Renal pelvis (tissue), 1 donor: ENCODE measurements at regions not wholly inside any gene's neighbourhood (a gene's known extent, or its start where the extent isn't known, plus 50 kb on each side); places are given as distances from the start of the nearest gene placed in this dataset.

Experiments used
- DNase-seq: peaks from one replicate; pipeline ENCODE4 v3.0.0-alpha.2; 2013

DNA sequence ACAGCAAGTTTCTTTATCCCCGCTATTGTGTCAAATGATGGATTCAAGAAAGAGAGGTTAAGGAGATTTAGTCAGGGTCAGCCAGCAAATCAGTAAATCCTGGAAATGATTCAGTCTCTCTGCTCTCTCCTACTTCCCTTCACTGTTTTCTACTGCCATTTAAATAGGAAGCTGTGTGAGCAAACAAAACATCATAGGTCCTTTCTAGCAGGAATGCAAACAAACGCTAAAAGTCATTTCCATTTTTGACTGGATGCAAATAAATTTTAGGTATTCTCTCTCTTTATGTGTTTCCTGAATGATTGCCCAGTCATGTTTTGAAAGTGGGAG lies 299.4 kb upstream of the RORA start:
- peak; percentile 43 for DNase-seq

DNA sequence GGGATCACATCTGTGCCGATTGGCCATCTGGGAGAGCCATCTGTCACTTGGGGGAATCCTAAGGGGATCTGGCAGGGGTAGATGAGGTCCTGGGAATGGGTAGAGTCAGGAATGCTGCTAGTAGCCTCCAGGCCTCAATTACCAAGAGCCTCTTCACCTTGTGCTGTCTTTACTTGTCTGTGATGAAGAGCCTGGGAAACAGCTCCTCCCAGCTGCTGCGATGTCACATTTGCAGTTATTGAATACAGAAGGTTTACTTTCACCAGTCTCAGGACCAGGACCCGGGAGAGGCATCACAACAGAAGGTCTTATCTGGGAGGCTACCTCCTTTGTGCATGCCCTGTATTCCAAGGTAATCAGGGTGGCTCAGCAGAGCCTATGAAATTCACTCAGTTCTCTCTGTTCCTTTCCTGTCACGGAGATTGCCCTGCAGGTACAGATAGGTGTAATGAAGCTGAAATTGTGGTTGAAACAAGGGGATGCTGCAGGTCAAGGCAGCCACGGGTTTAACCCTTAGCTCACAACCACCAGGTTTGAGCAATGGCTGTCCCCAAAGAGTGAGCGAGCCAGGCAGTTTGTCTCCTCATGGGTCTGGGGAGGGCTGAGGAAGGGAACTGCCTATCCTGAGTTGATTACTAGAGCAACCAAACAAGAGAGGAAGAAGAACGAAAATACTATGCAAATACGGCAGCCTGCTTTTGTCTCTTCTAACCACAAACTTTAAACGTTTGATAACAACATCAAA lies 298.9 kb upstream of the RORA start:
- DNase-seq, result no peak

DNA sequence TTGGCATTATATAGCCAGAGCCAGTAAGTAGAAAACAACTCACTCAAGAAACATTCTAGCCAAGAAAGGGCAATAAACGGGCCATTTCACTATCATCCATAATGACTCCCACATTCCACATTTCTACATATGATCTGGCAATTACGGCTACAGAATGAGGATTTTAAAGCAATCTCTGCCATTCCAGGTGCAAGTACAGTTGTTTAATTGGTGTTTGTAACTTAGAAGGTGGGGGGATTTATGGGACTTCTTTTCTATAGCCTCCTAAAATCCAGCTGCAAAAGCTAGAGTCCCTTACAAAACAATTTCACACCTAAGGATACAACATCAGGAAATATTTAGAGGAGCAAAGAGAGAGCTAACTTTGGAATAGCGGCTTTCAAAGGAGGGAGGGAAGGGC lies 295.4 kb upstream of the RORA start:
- DNase-seq, result no peak

DNA sequence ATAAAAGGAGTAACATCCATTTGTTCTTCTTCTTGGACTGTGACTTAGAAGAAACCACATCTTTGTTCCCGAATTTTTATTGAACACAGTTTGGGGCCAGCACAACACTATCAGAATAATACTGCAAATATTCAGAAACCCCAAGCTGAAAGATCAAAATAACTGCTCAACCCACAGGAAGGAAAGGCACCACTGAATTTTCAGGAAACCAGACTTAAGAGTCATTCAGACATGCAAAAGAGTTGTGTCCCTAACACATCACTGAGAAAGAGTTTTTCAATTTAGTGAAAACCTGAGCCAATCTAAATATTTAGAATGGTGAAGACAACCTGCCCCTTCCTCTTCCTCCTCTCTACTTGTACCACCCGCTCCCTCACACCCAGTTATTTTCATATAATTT lies 295.0 kb upstream of the RORA start:
- no peak for DNase-seq

DNA sequence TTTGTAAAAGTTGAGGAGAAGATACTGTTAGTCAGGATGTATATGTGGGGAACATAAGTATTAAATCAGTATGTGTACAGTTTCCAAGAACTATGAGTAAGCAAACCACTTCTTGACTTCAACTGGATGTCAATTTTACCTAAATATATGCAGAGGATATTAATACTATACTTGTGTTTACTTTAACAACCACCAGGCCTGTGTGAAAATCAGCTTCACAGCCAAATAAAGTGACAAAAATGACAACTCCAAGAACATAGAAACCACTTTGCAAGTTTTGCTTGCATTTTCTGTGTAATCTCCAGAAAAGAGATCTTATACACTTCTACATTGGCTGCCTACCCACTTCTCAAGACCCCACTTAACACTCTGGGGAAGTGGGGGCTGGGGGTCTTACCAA lies 293.3 kb upstream of the RORA start:
- no peak for DNase-seq

DNA sequence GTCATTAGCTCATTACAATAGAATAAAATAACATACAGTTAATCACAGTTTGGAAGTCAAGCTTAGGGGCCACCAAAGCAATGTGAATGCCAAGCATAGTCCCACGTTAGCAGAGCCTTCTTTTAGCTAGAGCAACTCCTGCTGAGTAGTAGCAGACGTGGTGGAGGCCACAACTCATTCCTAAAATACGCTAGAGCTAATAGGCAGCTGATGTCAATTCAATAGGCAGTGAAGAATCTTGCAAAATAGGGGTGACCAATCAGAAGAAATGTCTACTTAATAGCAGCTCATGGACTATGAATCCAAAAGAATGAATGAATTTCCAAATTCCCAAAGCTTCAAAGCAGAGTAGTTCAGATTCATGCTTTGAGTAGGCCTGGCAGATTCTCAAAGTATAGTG lies 292.9 kb upstream of the RORA start:
- DNase-seq, result no peak

DNA sequence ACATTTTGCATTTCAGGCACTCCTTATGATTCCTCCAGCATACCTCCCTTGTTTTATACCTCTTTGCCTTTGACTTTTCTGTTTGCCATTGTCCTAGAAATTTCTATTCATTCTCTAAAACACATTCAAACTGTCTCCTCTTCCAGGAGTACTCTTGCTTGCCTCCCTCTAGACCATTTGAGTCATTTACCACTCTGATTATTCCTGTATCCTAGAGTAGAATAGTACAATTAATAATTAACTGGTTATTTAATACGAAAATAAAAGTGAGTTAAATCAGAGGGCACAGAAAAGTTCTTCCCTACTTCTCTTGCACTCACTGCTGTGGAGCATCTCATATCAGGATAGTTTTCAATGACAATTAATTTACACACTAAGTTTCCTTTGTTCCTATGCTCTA lies 290.2 kb upstream of the RORA start:
- DNase-seq, result no peak

DNA sequence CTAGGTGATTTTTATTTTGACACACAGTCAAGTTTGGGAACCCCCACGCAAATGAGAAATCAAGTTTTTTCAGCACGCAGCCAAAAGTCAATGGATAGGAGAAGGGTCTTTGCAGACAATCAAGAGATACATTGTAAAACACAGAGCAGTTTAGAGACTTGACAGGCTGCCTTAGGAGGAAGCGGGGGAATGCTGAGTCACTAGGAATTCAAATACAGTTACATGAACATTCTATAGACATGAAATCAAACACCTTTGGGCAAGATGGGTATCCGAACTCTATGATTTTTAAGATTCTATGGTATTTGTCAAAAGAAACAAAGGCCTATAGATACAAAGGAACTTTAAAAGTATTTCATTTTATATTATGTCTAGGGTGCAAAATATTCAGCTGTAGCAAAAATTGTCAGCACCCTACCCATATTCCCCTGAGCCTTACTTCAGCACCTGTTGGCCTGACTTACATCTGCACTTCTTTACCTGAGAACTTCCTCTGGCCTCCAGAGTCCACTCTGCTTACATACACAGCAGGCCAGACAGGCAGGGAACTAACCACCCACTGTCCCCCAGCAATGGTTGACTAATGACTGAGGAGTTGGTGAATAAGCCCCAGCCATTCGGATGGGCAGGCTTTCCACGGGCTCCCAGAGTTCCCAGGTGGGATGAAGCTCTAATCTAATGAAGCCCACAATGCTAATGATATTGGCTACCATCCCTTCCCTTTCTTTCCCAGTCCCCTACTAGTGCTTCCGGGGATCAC lies 289.3 kb upstream of the RORA start:
- DNase-seq, result no peak

DNA sequence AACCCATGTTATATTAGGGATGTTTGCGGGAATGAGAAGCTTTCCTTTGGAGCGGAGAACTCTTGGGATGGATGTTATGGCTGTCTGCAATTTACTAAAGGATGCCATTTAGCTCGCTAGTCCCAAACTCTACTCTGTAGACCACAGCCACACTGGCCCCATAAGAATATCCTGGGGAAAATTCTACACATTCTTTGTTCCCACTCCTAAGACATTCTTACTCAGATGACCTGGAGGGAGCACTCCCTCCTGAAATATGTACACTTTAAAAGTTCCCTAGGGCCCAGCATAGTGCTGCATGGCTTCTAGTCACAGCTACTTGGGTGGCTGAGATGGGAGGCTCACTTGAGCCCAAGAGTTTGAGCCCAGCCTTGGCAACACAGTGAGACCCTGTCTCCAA lies 288.7 kb upstream of the RORA start:
- DNase-seq, result no peak

DNA sequence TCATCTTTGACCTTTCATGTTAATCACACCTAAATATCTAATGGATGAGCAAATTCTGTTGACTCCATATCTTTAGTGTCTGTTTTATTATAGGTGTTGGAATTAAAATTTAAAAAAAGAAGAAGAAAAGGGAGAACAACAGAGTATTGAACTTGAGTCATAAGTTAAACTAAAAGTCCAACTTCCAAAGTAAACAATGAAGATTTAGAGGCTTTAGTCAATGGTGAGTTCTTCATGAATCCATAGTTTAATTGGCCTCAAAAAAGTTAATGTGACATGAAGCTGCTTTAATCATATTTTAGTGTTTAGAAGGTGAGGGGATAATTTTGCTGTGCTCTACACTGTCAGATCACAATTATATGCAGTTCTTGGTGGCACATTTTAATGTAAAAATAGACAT lies 288.2 kb upstream of the RORA start:
- DNase-seq, result no peak

DNA sequence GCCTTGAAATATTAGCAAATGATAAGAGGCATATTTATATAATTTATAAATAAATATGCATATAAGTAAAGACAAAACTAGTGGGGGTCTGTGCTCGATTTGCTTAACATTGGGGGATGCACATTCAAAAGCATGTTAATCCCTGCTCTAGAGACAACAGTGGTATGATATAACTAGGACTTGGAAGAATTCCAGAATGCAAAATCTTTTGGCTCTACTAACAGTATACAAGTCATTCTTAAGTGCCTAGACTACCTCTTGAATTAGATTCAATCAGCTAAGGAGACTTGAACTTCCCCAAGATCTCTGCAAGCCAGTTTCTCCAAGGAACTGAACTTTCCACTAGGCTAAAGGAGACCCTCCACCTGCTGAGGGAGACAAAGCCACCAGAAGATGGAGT lies 282.7 kb upstream of the RORA start:
- DNase-seq, result no peak

DNA sequence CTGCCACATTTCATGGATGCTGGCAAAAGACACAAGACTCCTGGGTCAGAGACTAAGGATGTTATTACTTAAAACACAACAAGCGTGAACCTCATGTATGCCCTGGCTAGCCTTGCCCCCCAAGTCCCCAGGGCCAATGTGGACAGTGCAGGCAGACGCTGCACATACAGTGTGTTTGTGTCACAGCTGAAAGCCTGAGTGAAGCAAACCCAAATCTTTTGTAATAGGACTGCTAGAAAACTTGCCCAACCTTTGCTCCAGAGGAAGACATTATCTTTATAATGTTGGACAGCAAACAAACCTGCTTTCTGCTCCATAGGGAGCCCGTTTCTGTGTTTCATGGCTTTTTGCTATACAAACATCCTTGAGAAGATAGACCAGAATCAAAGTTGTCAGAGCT lies 282.0 kb upstream of the RORA start:
- DNase-seq, result no peak

DNA sequence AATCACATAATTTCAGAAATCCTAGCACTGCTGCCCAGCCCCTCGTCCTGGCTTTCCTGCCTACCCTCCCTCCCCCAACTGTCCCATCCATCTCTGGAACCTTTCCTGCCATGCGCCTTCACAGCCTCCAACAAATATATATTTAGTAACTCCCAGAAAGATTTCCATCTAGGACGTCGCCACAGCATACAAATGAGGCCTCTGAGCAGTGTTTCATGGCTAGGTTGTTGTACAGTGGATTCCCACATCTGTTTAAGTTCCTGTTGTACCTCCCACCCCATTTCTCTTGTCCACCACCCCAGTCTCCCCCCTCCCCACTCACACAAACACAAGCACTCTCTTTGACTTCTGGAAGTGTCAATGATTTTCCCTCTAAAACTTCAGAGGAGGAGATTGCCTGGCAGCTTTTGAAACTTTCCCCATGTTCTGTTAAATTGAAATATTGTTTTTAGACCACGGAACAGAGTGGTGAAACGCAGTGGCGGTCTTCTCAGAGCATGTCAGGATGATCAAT lies 280.3 kb upstream of the RORA start:
- no peak for DNase-seq

DNA sequence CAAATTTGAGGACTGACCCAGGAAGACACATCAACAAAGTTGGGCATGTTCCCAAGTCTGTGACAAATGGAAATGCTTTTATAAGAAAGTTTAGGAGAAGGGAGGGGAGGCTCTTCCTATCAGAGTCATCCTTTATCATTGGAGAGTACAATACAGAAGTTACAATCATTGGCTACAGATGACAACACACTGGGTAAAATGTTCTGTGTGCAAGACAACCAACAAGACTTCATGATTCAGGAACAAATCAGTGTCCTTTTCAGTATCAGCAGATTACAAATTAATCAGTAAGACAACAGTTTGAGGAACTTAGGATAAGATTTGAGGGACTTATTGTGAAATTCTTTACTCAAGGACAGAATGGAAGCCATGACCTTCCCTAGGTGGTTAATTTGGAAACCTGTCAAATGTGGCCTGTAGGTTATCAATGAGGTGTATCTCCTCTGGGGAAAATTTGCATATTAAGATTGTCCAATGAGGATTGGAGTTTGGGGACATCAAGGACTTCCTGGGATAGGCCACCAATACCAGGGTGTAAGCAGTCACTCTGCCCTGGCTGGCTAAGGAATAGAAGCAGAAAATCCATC lies 274.4 kb upstream of the RORA start:
- no peak for DNase-seq

DNA sequence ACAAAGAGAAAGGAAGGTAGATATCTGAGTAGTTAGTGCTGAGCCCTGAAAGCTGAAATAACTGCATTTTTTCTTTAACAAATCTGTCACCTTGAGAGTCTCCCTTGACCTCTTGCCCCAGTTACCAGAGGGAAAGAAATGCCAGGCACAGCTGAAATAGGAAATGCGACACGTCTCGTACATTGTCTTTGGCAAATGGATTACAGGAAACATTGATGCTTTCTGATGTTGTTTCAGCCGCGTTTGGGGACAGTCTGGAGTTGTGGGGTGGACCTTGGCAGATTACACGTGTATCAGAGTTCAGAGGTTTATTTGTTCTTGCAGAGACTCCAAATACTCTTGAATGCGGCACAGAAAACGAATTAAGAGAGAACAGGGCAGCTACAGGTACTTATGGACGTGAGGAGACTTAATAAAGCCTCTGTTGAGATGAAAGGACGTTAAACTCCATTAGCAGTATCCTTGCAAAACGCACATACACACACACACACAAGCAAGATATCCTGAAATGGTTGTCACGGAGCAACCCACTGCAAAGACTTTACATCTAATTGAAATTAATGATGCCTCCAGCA lies 272.8 kb upstream of the RORA start:
- DNase-seq, result no peak

DNA sequence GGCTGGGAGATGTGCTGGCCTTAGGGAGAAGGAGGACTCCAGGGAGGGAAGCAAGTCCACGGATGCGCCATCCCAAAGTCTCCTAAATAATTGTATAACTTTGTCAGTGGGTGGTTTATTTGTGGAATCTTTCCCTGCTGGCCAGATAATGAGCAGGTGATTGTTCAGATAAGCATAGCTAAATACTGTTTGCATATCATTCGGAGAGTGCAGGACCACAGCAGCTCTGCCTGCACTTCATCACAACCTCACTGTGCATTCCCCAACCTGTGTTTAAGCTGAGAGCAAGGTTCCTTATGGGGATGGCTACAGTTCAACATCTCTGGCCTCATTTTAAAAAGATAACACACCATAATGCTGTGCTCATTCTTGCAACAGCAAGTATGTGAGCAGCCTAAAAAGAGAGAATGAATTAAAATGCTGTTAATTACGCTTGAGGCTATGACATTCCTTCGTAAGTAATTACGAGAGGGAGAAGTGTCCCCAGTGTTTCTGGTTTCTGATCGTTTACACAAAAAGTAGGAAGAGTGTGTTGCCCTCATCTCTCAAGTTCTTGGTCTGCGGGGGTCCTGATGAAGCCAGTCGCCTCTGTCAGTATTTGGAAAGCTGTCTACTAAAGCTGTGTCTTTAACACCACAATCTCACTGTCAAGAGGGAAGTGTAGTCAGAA lies 272.0 kb upstream of the RORA start:
- DNase-seq, result no peak

DNA sequence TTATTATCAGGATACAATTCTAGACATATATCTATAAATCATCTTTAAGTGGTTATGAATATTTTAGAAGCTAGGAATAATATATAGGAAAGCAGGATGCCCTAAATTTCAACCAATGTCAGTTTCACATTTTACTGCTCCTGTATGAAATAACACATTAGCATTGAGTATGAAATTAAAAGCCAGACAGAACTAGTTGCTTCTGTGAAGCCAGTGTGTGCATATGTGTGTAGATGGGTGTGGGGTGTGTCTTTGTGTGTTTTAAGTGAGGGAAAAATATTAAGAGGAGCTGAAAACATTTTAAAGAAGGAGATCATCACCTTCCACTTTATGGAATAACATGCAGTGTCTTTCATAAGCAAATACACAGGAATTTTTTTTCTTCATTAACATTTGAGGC lies 271.4 kb upstream of the RORA start:
- no peak for DNase-seq

DNA sequence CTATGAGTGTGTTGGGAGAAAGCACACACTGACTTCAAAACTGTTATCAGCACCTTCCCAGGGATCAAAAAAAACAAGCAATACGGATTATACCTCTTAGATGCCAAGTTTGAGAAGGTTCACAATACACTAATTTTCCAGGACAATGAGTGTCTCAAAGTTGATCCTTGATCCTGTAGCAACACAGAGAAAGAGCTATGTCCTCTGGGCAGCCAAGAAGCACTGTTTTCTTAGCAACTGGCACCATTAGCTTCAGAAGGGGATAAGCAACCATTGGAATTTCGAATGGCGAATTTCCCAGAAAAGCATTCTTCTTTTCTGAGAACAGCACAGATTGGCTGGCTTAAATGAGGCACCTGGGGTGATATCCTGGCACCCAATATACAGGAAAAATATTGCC lies 270.3 kb upstream of the RORA start:
- DNase-seq, result no peak

DNA sequence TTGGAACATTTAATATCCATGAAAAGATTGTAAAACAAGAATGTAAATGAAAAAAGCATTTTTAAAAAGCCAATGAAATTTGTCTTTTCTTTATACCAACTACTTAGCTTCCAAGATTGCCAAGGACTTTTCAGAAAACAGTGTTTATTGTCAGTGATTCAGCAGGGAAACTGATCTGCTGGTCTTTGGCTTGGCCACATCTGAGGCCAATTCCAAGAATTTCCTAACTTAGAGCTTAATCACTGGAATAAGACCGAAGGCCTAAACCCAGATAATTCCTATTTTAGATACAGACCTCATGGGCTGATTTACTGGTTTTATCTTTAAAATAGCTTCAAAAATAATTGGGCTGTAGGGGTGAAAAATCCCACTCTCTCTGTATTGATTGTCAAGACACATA lies 260.5 kb upstream of the RORA start:
- no peak for DNase-seq

DNA sequence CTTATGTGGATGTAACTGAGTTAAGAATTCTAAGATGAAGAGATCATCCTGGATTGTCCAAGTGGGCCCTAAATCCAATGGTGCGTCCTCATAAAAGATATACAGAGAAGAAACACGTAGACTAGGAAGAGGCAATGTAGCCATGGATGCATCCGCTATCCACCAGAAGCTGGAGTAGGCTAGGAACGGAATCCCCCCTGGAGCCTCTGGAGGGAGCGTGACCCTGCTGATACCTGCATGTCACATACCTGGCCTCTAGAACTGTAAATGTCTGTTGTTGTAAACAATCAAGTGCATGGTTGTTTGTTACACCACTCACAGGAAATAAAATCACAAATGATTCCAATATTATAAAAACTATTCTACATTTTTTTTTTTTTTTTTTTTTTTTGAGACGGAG lies 254.5 kb upstream of the RORA start:
- no peak for DNase-seq

DNA sequence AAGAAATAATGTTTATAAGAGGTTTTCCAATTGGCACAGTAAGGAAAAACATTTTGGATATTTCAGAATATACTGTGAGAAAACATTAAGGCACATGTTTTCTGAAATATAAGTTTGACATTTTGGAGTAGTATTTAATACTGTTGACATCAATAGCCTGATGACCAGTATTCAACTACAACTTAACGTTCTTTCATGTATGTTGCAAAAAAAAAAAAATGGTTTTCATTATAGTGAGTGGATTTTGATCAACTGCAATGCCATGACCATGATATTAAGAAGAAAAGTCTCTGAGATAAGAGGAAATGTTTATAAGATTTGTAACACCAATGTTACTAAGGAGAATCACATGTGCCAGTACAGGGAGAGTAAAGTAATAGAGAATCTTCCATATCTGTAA lies 252.8 kb upstream of the RORA start:
- no peak for DNase-seq

DNA sequence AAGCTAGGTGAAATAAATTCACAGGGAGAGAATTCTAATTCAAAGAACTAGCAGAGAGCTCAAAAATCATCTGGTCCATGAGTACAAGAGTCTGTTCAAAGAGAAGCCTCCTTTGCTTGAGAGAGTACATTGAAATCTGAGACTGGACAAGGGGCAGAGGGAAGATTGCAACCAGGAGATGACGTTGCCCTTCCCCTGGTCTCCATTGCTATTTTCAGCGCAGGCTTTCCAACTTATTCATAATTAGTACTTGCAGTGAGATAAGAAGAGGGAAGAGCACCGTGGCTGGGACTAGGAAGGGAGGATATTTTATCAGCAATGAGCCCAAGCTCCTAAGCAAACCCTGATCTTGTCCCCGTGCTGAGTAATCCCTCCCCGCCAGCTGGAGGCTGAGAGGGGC lies 251.8 kb upstream of the RORA start:
- no peak for DNase-seq

DNA sequence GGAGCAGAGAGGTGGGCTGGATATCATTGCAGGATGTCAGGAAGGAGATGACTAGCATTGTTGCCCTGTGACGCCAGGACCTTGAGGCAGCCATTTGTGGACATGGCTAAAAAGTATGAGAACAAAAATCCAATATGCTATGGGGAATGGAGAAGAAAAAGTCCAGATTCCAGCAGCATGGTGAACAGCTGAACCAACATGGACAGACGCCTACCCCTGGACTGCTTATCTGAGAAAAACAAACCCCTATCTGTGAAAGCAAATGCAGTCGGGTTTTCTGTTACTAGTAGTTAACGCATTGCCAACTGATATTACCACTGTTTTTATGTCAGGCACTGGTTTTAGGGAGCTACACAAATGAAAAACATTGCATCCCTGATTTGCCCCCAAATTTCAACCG lies 251.2 kb upstream of the RORA start:
- DNase-seq, result no peak
